HCT116 (cell line): ENCODE measurements at regions not wholly inside any gene's neighbourhood (a gene's known extent, or its start where the extent isn't known, plus 50 kb on each side); places are given as distances from the start of the nearest gene placed in this dataset.

Experiments
- EZH2 ChIP-seq: fragments of 200-600 bp; sonication (generic); IDR thresholded peaks from 2 replicates; pipeline ENCODE4 v1.6.1; 2017; ENCODE audit warnings: antibody characterized with exemption, mixed run types
- EZH2phosphoT487 ChIP-seq: fragments of 200-600 bp; IDR thresholded peaks from 2 replicates; pipeline ENCODE4 v1.6.1; 2018; ENCODE audit warnings: antibody characterized with exemption, borderline replicate concordance
- FOSL1 ChIP-seq: IDR thresholded peaks from 2 replicates; pipeline ENCODE4 v1.6.1; 2012; ENCODE audit warnings: low read depth
- POLR2A ChIP-seq: IDR thresholded peaks from 2 replicates; pipeline ENCODE4 v1.7.0; 2011; ENCODE audit warnings: borderline replicate concordance; ENCODE audit not compliant: insufficient read depth, insufficient read length; ENCODE audit errors: extremely low read depth
- POLR2AphosphoS5 ChIP-seq: IDR thresholded peaks from 2 replicates; pipeline ENCODE4 v1.6.1; 2011; ENCODE audit warnings: mild to moderate bottlenecking, low read depth, low read length, moderate library complexity
- RAD21 ChIP-seq: IDR thresholded peaks from 2 replicates; pipeline ENCODE4 v1.6.1; 2012; ENCODE audit warnings: low read depth, mild to moderate bottlenecking
- SP1 ChIP-seq: IDR thresholded peaks from 2 replicates; pipeline ENCODE4 v1.6.1; 2012; ENCODE audit warnings: low read depth
- SRF ChIP-seq: IDR thresholded peaks from 2 replicates; pipeline ENCODE4 v1.6.1; 2012; ENCODE audit warnings: low read depth
- TCF7L2 ChIP-seq: IDR thresholded peaks from 2 replicates; pipeline ENCODE4 v1.7.0; 2011; ENCODE audit warnings: borderline replicate concordance, inconsistent platforms; ENCODE audit not compliant: insufficient read depth, insufficient read length; ENCODE audit errors: extremely low read depth
- ZNF274 ChIP-seq: fragments of 200-500 bp; sonication (Bioruptor generic); IDR thresholded peaks from 2 replicates; pipeline ENCODE4 v1.6.1; 2014; ENCODE audit warnings: mild to moderate bottlenecking, low read depth, low read length, inconsistent platforms
- TF ChIP-seq, protein P1 (sequence below), 3 experiments: fragments of 200-600 bp in 1 of 3; sonication (generic) in 1 of 3; IDR thresholded peaks in 2 of 3; conservative IDR thresholded peaks in 1 of 3; 2 replicates each; pipeline ENCODE4 v1.5.1; 2012 to 2017; ENCODE audit warnings: low read depth in 2 of 3, low read length in 2 of 3, antibody characterized with exemption in 1 of 3, borderline replicate concordance in 1 of 3, control low read depth in 1 of 3, mild to moderate bottlenecking in 1 of 3, mixed read lengths in 1 of 3, mixed run types in 1 of 3, moderate library complexity in 1 of 3; ENCODE audit not compliant: insufficient read depth in 1 of 3
- TF ChIP-seq, protein P2 (sequence below): IDR thresholded peaks from 2 replicates; pipeline ENCODE4 v1.6.1; 2012
- TF ChIP-seq, protein P3 (sequence below): IDR thresholded peaks from 2 replicates; pipeline ENCODE4 v1.6.1; 2012; ENCODE audit warnings: low read depth

DNA sequence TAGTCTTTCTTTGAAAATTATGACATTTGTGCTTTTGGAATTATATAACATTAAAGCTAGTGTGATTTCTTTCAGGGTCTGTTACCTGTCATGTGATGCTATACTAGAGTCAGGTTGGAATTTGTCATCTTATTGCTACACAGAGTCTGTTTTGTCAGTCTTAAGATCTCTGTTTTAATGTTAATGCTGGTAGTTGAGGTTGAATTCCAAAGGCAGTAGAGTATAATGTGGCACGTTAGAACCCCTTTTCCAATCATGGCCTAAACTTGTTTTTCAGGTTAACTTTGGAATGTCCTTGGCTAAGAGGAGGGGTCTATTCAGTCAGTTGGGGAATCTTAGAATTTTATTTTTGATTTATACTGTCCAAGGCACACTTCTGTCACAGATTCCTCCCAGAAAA, 258.5 kb downstream of the PABPC4L start:
- no peak for TF ChIP-seq POLR2A
- TF ChIP-seq, protein P1, sequence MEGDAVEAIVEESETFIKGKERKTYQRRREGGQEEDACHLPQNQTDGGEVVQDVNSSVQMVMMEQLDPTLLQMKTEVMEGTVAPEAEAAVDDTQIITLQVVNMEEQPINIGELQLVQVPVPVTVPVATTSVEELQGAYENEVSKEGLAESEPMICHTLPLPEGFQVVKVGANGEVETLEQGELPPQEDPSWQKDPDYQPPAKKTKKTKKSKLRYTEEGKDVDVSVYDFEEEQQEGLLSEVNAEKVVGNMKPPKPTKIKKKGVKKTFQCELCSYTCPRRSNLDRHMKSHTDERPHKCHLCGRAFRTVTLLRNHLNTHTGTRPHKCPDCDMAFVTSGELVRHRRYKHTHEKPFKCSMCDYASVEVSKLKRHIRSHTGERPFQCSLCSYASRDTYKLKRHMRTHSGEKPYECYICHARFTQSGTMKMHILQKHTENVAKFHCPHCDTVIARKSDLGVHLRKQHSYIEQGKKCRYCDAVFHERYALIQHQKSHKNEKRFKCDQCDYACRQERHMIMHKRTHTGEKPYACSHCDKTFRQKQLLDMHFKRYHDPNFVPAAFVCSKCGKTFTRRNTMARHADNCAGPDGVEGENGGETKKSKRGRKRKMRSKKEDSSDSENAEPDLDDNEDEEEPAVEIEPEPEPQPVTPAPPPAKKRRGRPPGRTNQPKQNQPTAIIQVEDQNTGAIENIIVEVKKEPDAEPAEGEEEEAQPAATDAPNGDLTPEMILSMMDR (IDR thresholded peaks at IDR 0.05 in 2 of 3, conservative IDR thresholded peaks at IDR 0.05 in 1 of 3; ENCODE audit: borderline replicate concordance in 1 of 3, insufficient read depth in 1 of 3, low read depth in 2 of 3, low read length in 2 of 3): no peak
- no peak for TF ChIP-seq TCF7L2
- TF ChIP-seq, protein P2, sequence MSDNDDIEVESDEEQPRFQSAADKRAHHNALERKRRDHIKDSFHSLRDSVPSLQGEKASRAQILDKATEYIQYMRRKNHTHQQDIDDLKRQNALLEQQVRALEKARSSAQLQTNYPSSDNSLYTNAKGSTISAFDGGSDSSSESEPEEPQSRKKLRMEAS: no peak
- TF ChIP-seq EZH2: no peak
- TF ChIP-seq POLR2AphosphoS5: no peak
- TF ChIP-seq, protein P3, sequence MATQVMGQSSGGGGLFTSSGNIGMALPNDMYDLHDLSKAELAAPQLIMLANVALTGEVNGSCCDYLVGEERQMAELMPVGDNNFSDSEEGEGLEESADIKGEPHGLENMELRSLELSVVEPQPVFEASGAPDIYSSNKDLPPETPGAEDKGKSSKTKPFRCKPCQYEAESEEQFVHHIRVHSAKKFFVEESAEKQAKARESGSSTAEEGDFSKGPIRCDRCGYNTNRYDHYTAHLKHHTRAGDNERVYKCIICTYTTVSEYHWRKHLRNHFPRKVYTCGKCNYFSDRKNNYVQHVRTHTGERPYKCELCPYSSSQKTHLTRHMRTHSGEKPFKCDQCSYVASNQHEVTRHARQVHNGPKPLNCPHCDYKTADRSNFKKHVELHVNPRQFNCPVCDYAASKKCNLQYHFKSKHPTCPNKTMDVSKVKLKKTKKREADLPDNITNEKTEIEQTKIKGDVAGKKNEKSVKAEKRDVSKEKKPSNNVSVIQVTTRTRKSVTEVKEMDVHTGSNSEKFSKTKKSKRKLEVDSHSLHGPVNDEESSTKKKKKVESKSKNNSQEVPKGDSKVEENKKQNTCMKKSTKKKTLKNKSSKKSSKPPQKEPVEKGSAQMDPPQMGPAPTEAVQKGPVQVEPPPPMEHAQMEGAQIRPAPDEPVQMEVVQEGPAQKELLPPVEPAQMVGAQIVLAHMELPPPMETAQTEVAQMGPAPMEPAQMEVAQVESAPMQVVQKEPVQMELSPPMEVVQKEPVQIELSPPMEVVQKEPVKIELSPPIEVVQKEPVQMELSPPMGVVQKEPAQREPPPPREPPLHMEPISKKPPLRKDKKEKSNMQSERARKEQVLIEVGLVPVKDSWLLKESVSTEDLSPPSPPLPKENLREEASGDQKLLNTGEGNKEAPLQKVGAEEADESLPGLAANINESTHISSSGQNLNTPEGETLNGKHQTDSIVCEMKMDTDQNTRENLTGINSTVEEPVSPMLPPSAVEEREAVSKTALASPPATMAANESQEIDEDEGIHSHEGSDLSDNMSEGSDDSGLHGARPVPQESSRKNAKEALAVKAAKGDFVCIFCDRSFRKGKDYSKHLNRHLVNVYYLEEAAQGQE: no peak
- TF ChIP-seq SP1: no peak
- no peak for TF ChIP-seq EZH2phosphoT487
- no peak for TF ChIP-seq SRF
- no peak for TF ChIP-seq RAD21
- no peak for TF ChIP-seq ZNF274
- no peak for TF ChIP-seq FOSL1
